H1 (cell line): ENCODE measurements at regions not wholly inside any gene's neighbourhood (a gene's known extent, or its start where the extent isn't known, plus 50 kb on each side); places are given as distances from the start of the nearest gene placed in this dataset.

ENCODE experiments used
- CTCF ChIA-PET: fragments of 300-600 bp; sonication (Branson Sonifier 250); formaldehyde crosslinking; loops from one replicate; lab custom pipeline; 2021; ENCODE audit not compliant: partially characterized antibody; lab: Charles Lee
- POLR2A ChIA-PET: fragments of 300-600 bp; sonication (Branson Sonifier 250); formaldehyde crosslinking; loops from one replicate; lab custom pipeline; 2021; ENCODE audit warnings: inconsistent platforms; ENCODE audit not compliant: partially characterized antibody; lab: Charles Lee
- DNase-seq, 2 experiments: peaks; one replicate each; pipeline versions ENCODE4 v3.0.0 to v3.0.0-alpha.2; 2010 to 2022; ENCODE audit warnings: low spot score in 2 of 2, low read depth in 1 of 2, mixed read lengths in 1 of 2
- FAIRE-seq: peaks from 2 replicates; lab custom pipeline; 2011; peaks lifted over from hg19 to GRCh38; lab: Jason Lieb, UNC
- H2AFZ ChIP-seq: 2 replicates; pipeline ENCODE4 v1.8.1; 2012; ENCODE audit warnings: low read length, inconsistent platforms
- H2AK5ac ChIP-seq: 2 replicates; pipeline ENCODE4 v1.6.1; 2013; ENCODE audit warnings: low read depth, low read length
- H2BK120ac ChIP-seq: replicated peaks from 2 replicates; pipeline ENCODE3; 2013; ENCODE audit warnings: low read depth, low read length, inconsistent platforms
- H2BK12ac ChIP-seq: 2 replicates; pipeline ENCODE4 v1.6.1; 2013; ENCODE audit warnings: low read depth, low read length
- H2BK15ac ChIP-seq: 2 replicates; pipeline ENCODE4 v1.6.1; 2013; ENCODE audit warnings: low read length
- H2BK20ac ChIP-seq: 2 replicates; pipeline ENCODE4 v1.6.1; 2013; ENCODE audit warnings: low read length
- H2BK5ac ChIP-seq: 2 replicates; pipeline ENCODE4 v1.6.1; 2013; ENCODE audit warnings: low read depth, low read length
- H3K14ac ChIP-seq: 2 replicates; pipeline ENCODE4 v1.6.1; 2013; ENCODE audit warnings: inconsistent platforms; ENCODE audit not compliant: insufficient read length
- H3K18ac ChIP-seq: 2 replicates; pipeline ENCODE4 v1.6.1; 2013; ENCODE audit warnings: low read length; ENCODE audit errors: extremely low read depth
- H3K23ac ChIP-seq: 2 replicates; pipeline ENCODE4 v1.6.1; 2013; ENCODE audit warnings: inconsistent platforms; ENCODE audit not compliant: insufficient read length
- H3K23me2 ChIP-seq: 2 replicates; pipeline ENCODE4 v1.6.1; 2013; ENCODE audit warnings: low read depth, low read length
- H3K27ac ChIP-seq: 2 replicates; pipeline ENCODE4 v1.6.1; 2011; ENCODE audit warnings: low read depth, low read length, inconsistent platforms
- H3K27me3 ChIP-seq, 4 experiments: replicated peaks in 1 of 4; 1 replicate in 1 of 4; 2 replicates in 3 of 4; pipeline versions ENCODE4 v1.6.1 to v1.8.1; 2011 to 2013; ENCODE audit warnings: low read length in 3 of 4, mild to moderate bottlenecking in 3 of 4, inconsistent platforms in 2 of 4, mixed read lengths in 2 of 4, moderate library complexity in 1 of 4; ENCODE audit not compliant: control insufficient read depth in 3 of 4, insufficient read depth in 3 of 4; ENCODE audit errors: extremely low read depth in 1 of 4
- H3K36me3 ChIP-seq, 4 experiments: 2 replicates each; pipeline versions ENCODE4 v1.6.1 to v1.8.1; 2011 to 2013; ENCODE audit warnings: mild to moderate bottlenecking in 4 of 4, low read length in 3 of 4, moderate library complexity in 2 of 4, control low read depth in 1 of 4, inconsistent platforms in 1 of 4; ENCODE audit not compliant: insufficient read depth in 4 of 4, control insufficient read depth in 2 of 4
- H3K4ac ChIP-seq: replicated peaks from 2 replicates; pipeline ENCODE3; 2013; ENCODE audit warnings: low read length, low read depth, mixed read lengths, inconsistent platforms; ENCODE audit not compliant: insufficient read length
- H3K4me1 ChIP-seq, 4 experiments: replicated peaks in 1 of 4; 1 replicate in 1 of 4; 2 replicates in 3 of 4; pipeline versions ENCODE4 v1.6.1 to v1.8.1; 2011 to 2013; ENCODE audit warnings: low read length in 3 of 4, inconsistent platforms in 2 of 4, mixed read lengths in 1 of 4; ENCODE audit not compliant: insufficient read depth in 4 of 4, control insufficient read depth in 3 of 4
- H3K4me2 ChIP-seq, 2 experiments: 2 replicates each; pipeline versions ENCODE4 v1.6.1 to v1.8.1; 2011 to 2013; ENCODE audit warnings: low read depth in 2 of 2, low read length in 2 of 2, control low read depth in 1 of 2, inconsistent platforms in 1 of 2, mild to moderate bottlenecking in 1 of 2; ENCODE audit not compliant: insufficient read depth in 1 of 2
- H3K4me3 ChIP-seq, 4 experiments: fragments of 200-600, 300-600 bp in 1 of 4; sonication (generic), shearing (Covaris generic), sonication (Bioruptor Twin) in 1 of 4; 2 replicates each; pipeline versions ENCODE4 v1.5.1 to v1.8.1; 2011 to 2016; ENCODE audit warnings: low read length in 4 of 4, low read depth in 3 of 4, control low read depth in 2 of 4, inconsistent platforms in 2 of 4, mild to moderate bottlenecking in 2 of 4, mixed read lengths in 1 of 4, moderate library complexity in 1 of 4; ENCODE audit not compliant: insufficient read depth in 2 of 4; ENCODE audit errors: extremely low read depth in 1 of 4
- H3K56ac ChIP-seq: replicated peaks from 2 replicates; pipeline ENCODE3; 2013; ENCODE audit warnings: low read depth, mild to moderate bottlenecking, mixed read lengths, low read length, inconsistent platforms; ENCODE audit not compliant: insufficient read length
- H3K79me1 ChIP-seq: 2 replicates; pipeline ENCODE4 v1.6.1; 2013; ENCODE audit warnings: low read depth, low read length, control low read depth
- H3K79me2 ChIP-seq, 2 experiments: 2 replicates each; pipeline versions ENCODE4 v1.6.1 to v1.8.1; 2012 to 2013; ENCODE audit warnings: low read length in 2 of 2, mild to moderate bottlenecking in 2 of 2, inconsistent platforms in 1 of 2; ENCODE audit not compliant: insufficient read depth in 2 of 2, control insufficient read depth in 1 of 2
- H3K9ac ChIP-seq, 4 experiments: replicated peaks in 1 of 4; 1 replicate in 1 of 4; 2 replicates in 3 of 4; pipeline versions ENCODE4 v1.6.1 to v1.8.1; 2011 to 2013; ENCODE audit warnings: low read depth in 3 of 4, low read length in 3 of 4, control low read depth in 2 of 4, mild to moderate bottlenecking in 2 of 4, moderate library complexity in 2 of 4, inconsistent platforms in 1 of 4; ENCODE audit errors: extremely low read depth in 1 of 4
- H3K9me3 ChIP-seq, 2 experiments: 2 replicates each; pipeline versions ENCODE4 v1.6.1 to v1.8.1; 2012 to 2013; ENCODE audit warnings: mild to moderate bottlenecking in 2 of 2, moderate library complexity in 2 of 2, control low read depth in 1 of 2, inconsistent platforms in 1 of 2, low read depth in 1 of 2, low read length in 1 of 2, mixed read lengths in 1 of 2; ENCODE audit not compliant: insufficient read depth in 2 of 2
- H4K20me1 ChIP-seq, 2 experiments: replicated peaks in 1 of 2; 2 replicates each; pipeline versions ENCODE3 to v1.8.1; 2011 to 2013; ENCODE audit warnings: inconsistent platforms in 2 of 2, low read length in 2 of 2, mild to moderate bottlenecking in 1 of 2; ENCODE audit not compliant: insufficient read depth in 2 of 2, control insufficient read depth in 1 of 2
- H4K5ac ChIP-seq: 2 replicates; pipeline ENCODE4 v1.6.1; 2013; ENCODE audit warnings: low read length, low read depth, mixed read lengths, inconsistent platforms; ENCODE audit not compliant: insufficient read length
- H4K8ac ChIP-seq: 2 replicates; pipeline ENCODE4 v1.8.0; 2013; ENCODE audit warnings: mild to moderate bottlenecking, moderate library complexity, low read length, inconsistent platforms; ENCODE audit not compliant: insufficient read depth; ENCODE audit errors: extremely low read depth
- H4K91ac ChIP-seq: replicated peaks from 2 replicates; pipeline ENCODE3; 2013; ENCODE audit warnings: low read length, mixed read lengths, inconsistent platforms; ENCODE audit not compliant: insufficient read length
- BRCA1 ChIP-seq: IDR thresholded peaks from 2 replicates; pipeline ENCODE4 v1.6.1; 2012; ENCODE audit warnings: low read depth, low read length, improper control_type of control experiment
- CHD2 ChIP-seq: IDR thresholded peaks from 2 replicates; pipeline ENCODE4 v1.6.1; 2012; ENCODE audit warnings: low read length, improper control_type of control experiment
- CREB1 ChIP-seq: IDR thresholded peaks from 2 replicates; pipeline ENCODE4 v1.6.1; 2012; ENCODE audit warnings: inconsistent platforms
- CTBP2 ChIP-seq: IDR thresholded peaks from 2 replicates; pipeline ENCODE4 v1.7.0; 2011; ENCODE audit warnings: borderline replicate concordance, mild to moderate bottlenecking, moderate library complexity, mixed read lengths, low read length; ENCODE audit not compliant: insufficient read depth, insufficient read length
- E2F6 ChIP-seq: IDR thresholded peaks from 2 replicates; pipeline ENCODE4 v1.6.1; 2012; ENCODE audit warnings: inconsistent platforms
- EGR1 ChIP-seq: IDR thresholded peaks from 2 replicates; pipeline ENCODE4 v1.6.1; 2011; ENCODE audit warnings: low read depth, low read length, borderline replicate concordance
- MAX ChIP-seq: IDR thresholded peaks from 2 replicates; pipeline ENCODE4 v1.6.1; 2012; ENCODE audit warnings: inconsistent platforms
- NANOG ChIP-seq: IDR thresholded peaks from 2 replicates; pipeline ENCODE4 v1.6.1; 2011; ENCODE audit warnings: low read length, low read depth, mild to moderate bottlenecking, inconsistent platforms; ENCODE audit not compliant: insufficient read depth, poor library complexity, severe bottlenecking
- RFX5 ChIP-seq: IDR thresholded peaks from 2 replicates; pipeline ENCODE4 v1.6.1; 2011; ENCODE audit warnings: low read depth, low read length, improper control_type of control experiment, borderline replicate concordance
- SIRT6 ChIP-seq: IDR thresholded peaks from one replicate; pipeline ENCODE4 v1.7.1; 2012; ENCODE audit warnings: low read length, inconsistent platforms
- SP2 ChIP-seq: IDR thresholded peaks from 2 replicates; pipeline ENCODE4 v1.6.1; 2012; ENCODE audit warnings: mild to moderate bottlenecking, low read length, inconsistent platforms
- WGBS, 2 experiments: shearing (Covaris generic) in 1 of 2; methylation state at CpG; one replicate each; pipeline versions ENCODE4 v1.1.6 to v1.1.7; 2013 to 2015; ENCODE audit warnings: low lambda C conversion rate in 2 of 2, mixed read lengths in 2 of 2, inconsistent platforms in 1 of 2, low coverage in 1 of 2, missing lambda C conversion rate in 1 of 2; ENCODE audit not compliant: insufficient replicate concordance in 2 of 2, insufficient coverage in 1 of 2, insufficient read length in 1 of 2; ENCODE audit errors: extremely low coverage in 1 of 2, missing lambda C conversion rate in 1 of 2; 5-methylcytosine and 5-hydroxymethylcytosine counted together

DNA sequence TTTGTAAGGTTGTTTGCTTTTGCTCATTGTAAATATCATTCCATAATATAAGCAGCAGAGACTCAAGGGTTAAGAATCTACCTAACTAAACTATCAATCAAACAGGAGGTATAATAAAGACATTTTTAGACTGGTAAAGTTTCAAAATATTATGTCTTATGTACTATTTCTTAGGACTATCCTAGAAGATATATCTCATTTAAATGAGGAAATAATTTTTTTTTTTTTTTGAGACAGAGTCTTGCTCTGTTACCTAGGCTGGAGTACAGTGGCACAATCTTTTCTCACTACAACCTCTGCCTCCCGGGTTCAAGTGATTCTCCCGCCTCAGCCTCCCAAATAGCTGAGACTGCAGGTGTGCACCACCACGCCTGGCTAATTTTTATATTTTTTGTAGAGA is 80.9 kb upstream of the PARD3 start:
- POLR2A ChIA-PET, result no interaction called here
- CTCF ChIA-PET, result no interaction called here
- Histone ChIP-seq H3K27me3 (no peaks in the 10 kb centered on the region), H3K18ac (no peak overlapping the region), H3K4ac (no peak overlapping the region), H3K14ac (no peak overlapping the region), H2BK120ac (no peak overlapping the region), H2BK20ac (no peak overlapping the region), H3K56ac (no peak overlapping the region), H3K23ac (no peak overlapping the region), H3K36me3 (no peaks in the 10 kb centered on the region), H4K20me1 (no peaks in the 10 kb centered on the region), H4K5ac (no peak overlapping the region), H3K9me3 (no peaks in the 10 kb centered on the region), H3K4me2 (no peak overlapping the region), H3K4me3 (no peak overlapping the region), H3K4me1 (no peaks in the 10 kb centered on the region; a peak in 1 of 7 replicates), H2BK15ac (no peak overlapping the region), H2AFZ (no peak overlapping the region), H3K23me2 (no peaks in the 10 kb centered on the region), H2BK12ac (no peak overlapping the region), H3K79me1 (no peaks in the 10 kb centered on the region), H4K8ac (no peak overlapping the region), H2BK5ac (no peak overlapping the region), H3K79me2 (no peaks in the 10 kb centered on the region), H2AK5ac (no peak overlapping the region), H3K9ac (no peak overlapping the region), H3K27ac (no peak overlapping the region), H4K91ac (no peak overlapping the region)
- 97% methylated on average over 3 of the region's 3 CpGs; no CpG with 5 or more reads in 1 of the 2 experiments for WGBS, 2 experiments
- no peak for TF ChIP-seq CTBP2
- TF ChIP-seq SP2, result no peak
- no peak for TF ChIP-seq CREB1
- no peak for TF ChIP-seq EGR1
- TF ChIP-seq CHD2, result no peak
- TF ChIP-seq SIRT6, result no peak
- no peak for TF ChIP-seq MAX
- no peak for TF ChIP-seq BRCA1
- TF ChIP-seq NANOG, result no peak
- TF ChIP-seq RFX5, result no peak
- no peak for TF ChIP-seq E2F6
- DNase-seq (no peak), FAIRE-seq (no peak)
